Fibroblast of lung (primary cell): ENCODE measurements at regions not wholly inside any gene's neighbourhood (a gene's known extent, or its start where the extent isn't known, plus 50 kb on each side); places are given as distances from the start of the nearest gene placed in this dataset.

ENCODE experiments used
- DNase-seq, 2 donors: peaks; one replicate each; pipeline versions ENCODE4 v3.0.0 to v3.0.0-alpha.2; 2010; ENCODE audit warnings: low read depth in 2 of 2
- H2AFZ ChIP-seq: 2 replicates; pipeline ENCODE4 v1.5.1; 2012; ENCODE audit warnings: low read length, control low read depth, inconsistent platforms
- H3K27ac ChIP-seq: 2 replicates; pipeline ENCODE4 v1.5.1; 2011; ENCODE audit warnings: low read length, control low read depth; ENCODE audit not compliant: insufficient read depth
- H3K27me3 ChIP-seq: 2 replicates; pipeline ENCODE4 v1.5.1; 2011; ENCODE audit warnings: mild to moderate bottlenecking, low read length; ENCODE audit not compliant: control insufficient read depth, insufficient read depth
- H3K36me3 ChIP-seq: 2 replicates; pipeline ENCODE4 v1.5.1; 2011; ENCODE audit warnings: low read length; ENCODE audit not compliant: control insufficient read depth, insufficient read depth
- H3K4me1 ChIP-seq: 2 replicates; pipeline ENCODE4 v1.5.1; 2011; ENCODE audit warnings: low read length; ENCODE audit not compliant: control insufficient read depth, insufficient read depth; ENCODE audit errors: extremely low read depth
- H3K4me2 ChIP-seq: 2 replicates; pipeline ENCODE4 v1.5.1; 2011; ENCODE audit warnings: low read length, control low read depth; ENCODE audit not compliant: insufficient read depth; ENCODE audit errors: extremely low read depth
- H3K4me3 ChIP-seq, 4 experiments: fragments of 200-600 bp in 1 of 4; sonication (generic) in 1 of 4; replicated peaks in 1 of 4; 2 replicates each; pipeline ENCODE4 v1.5.1; 2011 to 2016; ENCODE audit warnings: low read length in 4 of 4, low read depth in 3 of 4, mild to moderate bottlenecking in 3 of 4, control low read depth in 2 of 4, inconsistent platforms in 1 of 4, mixed read lengths in 1 of 4; ENCODE audit not compliant: insufficient read depth in 1 of 4; ENCODE audit errors: control extremely low read depth in 1 of 4
- H3K79me2 ChIP-seq: 2 replicates; pipeline ENCODE4 v1.5.1; 2012; ENCODE audit warnings: mild to moderate bottlenecking, low read length, inconsistent platforms; ENCODE audit not compliant: control insufficient read depth, insufficient read depth
- H3K9ac ChIP-seq: 2 replicates; pipeline ENCODE4 v1.5.1; 2011; ENCODE audit warnings: mild to moderate bottlenecking, low read length, control low read depth; ENCODE audit not compliant: insufficient read depth
- H3K9me3 ChIP-seq: 2 replicates; pipeline ENCODE4 v1.5.1; 2012; ENCODE audit warnings: low read depth, low read length; ENCODE audit not compliant: control insufficient read depth, insufficient read depth
- H4K20me1 ChIP-seq: 2 replicates; pipeline ENCODE4 v1.5.1; 2011; ENCODE audit warnings: low read length; ENCODE audit not compliant: control insufficient read depth, insufficient read depth; ENCODE audit errors: extremely low read depth
- EZH2 ChIP-seq: IDR thresholded peaks from 2 replicates; pipeline ENCODE4 v1.5.1; 2012; ENCODE audit warnings: low read length, control low read depth, mild to moderate bottlenecking; ENCODE audit errors: missing control alignments
- TF ChIP-seq, protein P1 (sequence below), 2 donors: IDR thresholded peaks in 1 of 2; conservative IDR thresholded peaks in 1 of 2; 1 replicate in 1 of 2; 2 replicates in 1 of 2; pipeline ENCODE4 v1.5.1; 2011 to 2012; ENCODE audit warnings: low read length in 2 of 2, control low read depth in 1 of 2, inconsistent platforms in 1 of 2, low read depth in 1 of 2, mild to moderate bottlenecking in 1 of 2

DNA sequence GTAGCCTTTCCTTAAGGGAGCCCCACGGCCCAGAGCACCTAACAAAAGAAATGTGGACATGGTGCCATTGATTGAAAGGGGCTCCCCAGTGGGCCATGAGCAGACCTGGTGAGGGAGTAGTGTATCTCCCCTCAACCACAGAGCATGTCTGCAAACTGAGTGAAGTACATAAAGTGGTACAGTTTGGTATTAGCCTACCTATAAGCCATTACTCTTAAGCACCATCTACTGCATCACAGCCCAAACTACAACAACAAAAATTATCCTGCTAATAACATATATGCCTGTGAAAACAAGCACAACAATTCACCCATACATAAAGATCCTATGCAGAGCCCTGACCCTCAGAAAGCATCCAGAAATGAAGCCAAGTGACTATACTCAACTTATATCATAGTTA lies 407.8 kb downstream of the PTPRC start:
- H3K27me3 ChIP-seq = no peaks in the 10 kb centered on the region
- H3K4me3 ChIP-seq = no peak overlapping the region
- H2AFZ ChIP-seq = no peak overlapping the region
- TF ChIP-seq EZH2 = no peak
- TF ChIP-seq, protein P1, sequence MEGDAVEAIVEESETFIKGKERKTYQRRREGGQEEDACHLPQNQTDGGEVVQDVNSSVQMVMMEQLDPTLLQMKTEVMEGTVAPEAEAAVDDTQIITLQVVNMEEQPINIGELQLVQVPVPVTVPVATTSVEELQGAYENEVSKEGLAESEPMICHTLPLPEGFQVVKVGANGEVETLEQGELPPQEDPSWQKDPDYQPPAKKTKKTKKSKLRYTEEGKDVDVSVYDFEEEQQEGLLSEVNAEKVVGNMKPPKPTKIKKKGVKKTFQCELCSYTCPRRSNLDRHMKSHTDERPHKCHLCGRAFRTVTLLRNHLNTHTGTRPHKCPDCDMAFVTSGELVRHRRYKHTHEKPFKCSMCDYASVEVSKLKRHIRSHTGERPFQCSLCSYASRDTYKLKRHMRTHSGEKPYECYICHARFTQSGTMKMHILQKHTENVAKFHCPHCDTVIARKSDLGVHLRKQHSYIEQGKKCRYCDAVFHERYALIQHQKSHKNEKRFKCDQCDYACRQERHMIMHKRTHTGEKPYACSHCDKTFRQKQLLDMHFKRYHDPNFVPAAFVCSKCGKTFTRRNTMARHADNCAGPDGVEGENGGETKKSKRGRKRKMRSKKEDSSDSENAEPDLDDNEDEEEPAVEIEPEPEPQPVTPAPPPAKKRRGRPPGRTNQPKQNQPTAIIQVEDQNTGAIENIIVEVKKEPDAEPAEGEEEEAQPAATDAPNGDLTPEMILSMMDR (conservative IDR thresholded peaks at IDR 0.05 in 1 of 2, IDR thresholded peaks at IDR 0.05 in 1 of 2; ENCODE audit: low read depth in 1 of 2, low read length in 2 of 2) = peak in 1 of 2 donors; percentile 8
- no peaks in the 10 kb centered on the region for H3K4me1 ChIP-seq
- no peaks in the 10 kb centered on the region for H3K9me3 ChIP-seq
- no peaks in the 10 kb centered on the region for H3K36me3 ChIP-seq
- no peaks in the 10 kb centered on the region for H4K20me1 ChIP-seq
- H3K4me2 ChIP-seq = no peak overlapping the region
- peak in 1 of 2 donors; percentile 13 for DNase-seq
- H3K9ac ChIP-seq = no peak overlapping the region
- H3K27ac ChIP-seq = no peak overlapping the region
- no peaks in the 10 kb centered on the region for H3K79me2 ChIP-seq

DNA sequence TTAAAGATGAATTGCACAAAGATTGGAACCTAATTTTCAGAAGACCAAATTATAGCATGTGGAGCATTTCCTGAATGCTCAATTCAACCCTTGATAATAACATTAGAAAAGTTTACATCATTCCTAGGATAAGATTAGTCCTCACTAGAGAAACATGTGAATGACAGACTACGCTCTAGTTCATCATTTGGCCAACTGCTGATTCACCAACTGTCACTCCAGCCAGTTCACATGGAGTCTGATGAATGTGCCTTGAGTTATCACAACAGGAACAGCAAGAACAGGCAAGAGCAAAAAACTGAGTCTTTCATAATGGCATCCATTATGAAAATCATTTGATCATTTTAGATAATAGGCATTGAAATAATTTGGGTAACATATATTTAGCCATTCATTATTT lies 415.9 kb downstream of the PTPRC start:
- Histone ChIP-seq H3K4me1 (no peaks in the 10 kb centered on the region), H3K27me3 (no peaks in the 10 kb centered on the region), H4K20me1 (no peaks in the 10 kb centered on the region), H3K4me3 (no peak overlapping the region), H3K79me2 (no peaks in the 10 kb centered on the region), H3K27ac (no peak overlapping the region), H3K9me3 (no peaks in the 10 kb centered on the region), H3K36me3 (no peaks in the 10 kb centered on the region), H3K4me2 (no peak overlapping the region), H2AFZ (no peak overlapping the region), H3K9ac (no peak overlapping the region)
- DNase-seq = no peak
- no peak for TF ChIP-seq EZH2
- TF ChIP-seq, protein P1 (conservative IDR thresholded peaks at IDR 0.05 in 1 of 2, IDR thresholded peaks at IDR 0.05 in 1 of 2; ENCODE audit: low read depth in 1 of 2, low read length in 2 of 2) = no peak

DNA sequence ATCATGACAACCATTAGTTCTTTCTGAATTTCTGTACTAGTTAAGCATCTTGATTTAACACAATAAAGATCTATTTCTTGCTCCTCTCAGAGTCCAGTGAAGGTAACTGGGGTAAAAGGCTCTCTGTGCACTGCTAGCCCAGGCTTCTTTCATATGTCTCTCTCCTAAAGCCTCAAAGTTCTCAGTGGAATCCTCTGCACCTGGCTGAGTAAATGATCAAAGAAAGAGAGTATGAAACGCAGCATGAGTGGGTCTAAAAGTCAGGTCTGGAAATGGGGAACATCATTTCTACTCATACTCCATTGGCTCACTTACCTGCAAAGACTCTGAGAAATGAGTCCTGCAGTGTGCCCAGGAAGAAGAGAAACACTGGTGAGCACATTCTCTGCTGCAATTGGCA lies 418.5 kb downstream of the PTPRC start:
- H3K27me3 ChIP-seq = no peaks in the 10 kb centered on the region
- H3K9ac ChIP-seq = no peak overlapping the region
- no peaks in the 10 kb centered on the region for H3K4me1 ChIP-seq
- H3K36me3 ChIP-seq = no peaks in the 10 kb centered on the region
- no peaks in the 10 kb centered on the region for H3K9me3 ChIP-seq
- no peak overlapping the region for H2AFZ ChIP-seq
- H3K79me2 ChIP-seq = no peaks in the 10 kb centered on the region
- no peak overlapping the region for H3K4me3 ChIP-seq
- H3K27ac ChIP-seq = no peak overlapping the region
- DNase-seq = no peak
- no peak overlapping the region for H3K4me2 ChIP-seq
- no peak for TF ChIP-seq EZH2
- TF ChIP-seq, protein P1 (conservative IDR thresholded peaks at IDR 0.05 in 1 of 2, IDR thresholded peaks at IDR 0.05 in 1 of 2; ENCODE audit: low read depth in 1 of 2, low read length in 2 of 2) = no peak
- H4K20me1 ChIP-seq = no peaks in the 10 kb centered on the region
